HG03571 (cell line): ENCODE measurements at regions not wholly inside any gene's neighbourhood (a gene's known extent, or its start where the extent isn't known, plus 50 kb on each side); places are given as distances from the start of the nearest gene placed in this dataset.

Source experiments
- ATAC-seq: cut with Tn5 transposase; IDR thresholded peaks from one replicate; pipeline ENCODE4 v1.9.1; 2021; ENCODE audit not compliant: unreplicated experiment

DNA sequence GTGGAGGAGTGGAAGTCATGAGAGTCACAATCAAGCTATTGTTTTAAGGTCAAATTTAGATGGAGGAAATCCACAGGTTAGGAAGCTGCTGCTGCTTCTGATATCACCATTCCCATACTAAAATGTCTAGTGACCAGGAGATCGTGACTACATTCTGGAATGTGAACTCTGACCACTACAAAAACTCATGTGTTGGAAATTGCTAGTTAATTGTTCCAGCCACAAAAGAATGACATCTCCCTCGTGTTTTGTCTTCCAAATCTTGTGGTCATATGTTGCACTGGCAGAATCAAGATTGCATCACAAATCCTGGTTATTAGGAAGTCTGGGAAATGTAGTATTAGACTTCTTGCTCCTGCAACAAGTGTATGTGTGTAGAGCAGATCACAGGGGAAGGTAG, 441.9 kb downstream of the CD109 start:
- ATAC-seq: no peak

DNA sequence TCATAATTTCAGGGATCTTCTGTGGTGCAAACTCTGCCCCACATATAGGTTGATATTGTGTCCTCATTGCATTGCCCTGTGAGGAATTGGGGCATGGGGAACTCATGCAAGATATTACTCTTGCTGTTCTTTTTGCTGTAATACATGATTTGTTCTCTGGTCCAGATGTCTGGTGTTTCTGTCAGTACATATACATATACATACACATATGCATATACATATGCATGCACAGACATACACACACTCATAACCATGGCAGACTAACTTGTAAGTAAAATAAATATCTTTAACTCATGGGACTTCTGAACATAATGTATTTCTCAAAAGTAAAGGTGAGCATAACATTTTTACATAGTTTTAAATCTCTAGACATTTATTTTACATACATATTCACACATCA, 438.3 kb downstream of the CD109 start:
- no peak for ATAC-seq

DNA sequence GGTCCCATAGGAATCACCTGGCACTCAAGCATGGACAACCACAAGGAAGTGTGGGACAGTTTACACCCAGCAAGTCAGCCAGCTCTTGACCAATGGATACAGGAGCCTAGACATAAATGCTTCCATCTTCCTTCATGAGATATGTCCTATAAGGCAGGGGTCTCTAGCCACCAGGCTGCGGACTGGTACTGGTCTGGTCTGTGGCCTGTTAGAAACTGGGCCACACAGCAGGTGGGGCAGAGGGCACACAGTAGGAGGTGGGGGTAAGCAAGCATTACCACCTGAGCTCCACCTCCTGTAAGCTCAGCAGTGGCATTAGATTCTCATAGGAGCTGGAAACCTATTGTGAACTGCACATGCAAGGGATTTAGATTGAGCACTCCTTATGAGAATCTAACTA, 437.1 kb downstream of the CD109 start:
- no peak for ATAC-seq

DNA sequence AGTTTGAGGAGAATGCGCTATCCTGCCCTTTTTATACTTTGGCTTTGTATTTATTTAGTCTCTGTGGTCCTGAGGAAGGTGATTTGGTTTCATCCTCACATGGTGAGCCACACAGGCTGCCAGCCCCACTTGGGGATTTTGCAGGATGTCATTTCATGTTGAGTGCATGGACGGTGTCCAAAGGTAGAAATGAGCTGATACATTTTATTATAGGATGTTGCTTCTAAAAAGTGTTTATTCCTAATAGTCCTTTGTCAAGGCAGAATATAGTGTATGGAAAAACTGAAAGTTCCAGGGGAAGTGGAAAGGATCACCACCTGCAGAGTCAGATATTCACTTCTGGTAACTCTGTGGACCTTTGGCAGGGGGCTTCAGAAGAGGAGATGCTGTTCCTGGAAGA, 434.6 kb downstream of the CD109 start:
- no peak for ATAC-seq

DNA sequence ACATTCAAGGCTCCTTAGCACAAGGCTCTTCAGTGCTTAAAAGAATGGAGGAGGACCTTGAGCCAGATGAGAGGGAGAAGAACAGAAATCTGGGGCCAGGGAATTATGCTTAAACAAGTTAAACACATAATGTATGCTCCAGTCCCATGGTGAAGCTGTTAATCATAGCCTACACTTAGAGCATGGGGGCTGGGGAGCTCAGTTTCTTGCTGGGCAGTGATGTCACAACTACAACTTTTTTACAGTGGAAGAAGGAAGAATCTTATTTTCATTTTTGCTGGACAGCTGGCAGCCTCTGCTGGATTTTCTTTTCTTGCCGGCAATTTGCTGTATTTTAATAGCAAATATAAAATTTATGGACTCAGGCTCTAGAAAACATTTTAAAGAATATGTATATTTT, 432.5 kb downstream of the CD109 start:
- ATAC-seq: no peak

DNA sequence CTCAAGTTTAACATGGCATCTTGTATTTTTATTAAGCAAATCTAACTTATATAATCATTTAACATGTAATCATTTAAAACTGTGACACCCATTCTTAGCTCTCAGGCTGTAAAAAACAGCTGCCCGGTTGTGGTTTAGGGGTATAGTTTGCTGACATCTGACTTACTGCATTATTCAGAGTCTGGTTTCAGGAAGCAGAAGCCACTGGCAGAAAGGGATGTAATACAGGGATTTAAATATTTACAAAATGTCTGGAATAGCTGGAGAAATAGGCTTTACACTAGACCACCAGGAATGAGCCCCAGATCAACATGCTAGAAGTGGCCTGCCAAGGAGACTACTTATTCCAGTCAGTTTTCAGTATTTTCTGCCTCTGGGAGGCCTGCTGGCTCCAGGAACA, 421.1 kb downstream of the CD109 start:
- no peak for ATAC-seq

DNA sequence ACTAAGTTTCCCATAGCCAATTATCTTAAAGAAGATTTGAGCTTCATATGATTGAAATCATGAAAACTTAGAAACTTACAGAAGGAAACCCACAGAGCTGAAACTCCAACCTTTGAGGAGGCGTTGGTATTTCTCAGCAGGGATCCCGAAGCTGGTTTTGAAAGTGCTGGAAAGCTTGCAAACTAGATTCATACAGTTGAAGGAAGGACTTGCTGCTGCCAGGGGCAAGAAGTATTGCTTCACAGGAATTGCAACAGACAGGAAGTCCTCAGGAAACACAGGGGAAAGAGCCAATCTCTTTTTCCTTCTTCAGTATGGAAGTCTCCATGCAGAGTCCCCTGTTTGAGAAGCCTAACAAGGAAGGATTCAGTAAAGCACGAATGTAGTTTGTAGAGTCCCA, 419.7 kb downstream of the CD109 start:
- no peak for ATAC-seq

DNA sequence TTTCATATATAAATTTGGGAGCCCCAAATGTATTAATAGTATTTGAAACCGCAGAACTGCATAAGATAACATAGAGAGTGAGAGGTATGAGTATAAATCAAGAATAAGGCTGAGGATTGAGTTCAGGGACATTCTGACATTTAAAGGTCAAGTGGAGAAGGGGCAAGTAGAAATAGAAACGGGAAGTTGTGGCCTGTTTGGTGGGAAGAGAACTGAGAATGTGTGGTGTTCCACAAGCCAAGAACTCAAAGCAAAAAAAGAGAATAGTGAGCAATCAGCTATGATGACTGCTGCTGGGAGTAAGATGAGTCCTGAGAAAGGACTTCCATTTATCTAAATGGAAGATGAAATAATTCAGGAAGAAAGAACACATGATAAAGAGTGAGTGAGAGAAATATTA, 418.4 kb downstream of the CD109 start:
- no peak for ATAC-seq

DNA sequence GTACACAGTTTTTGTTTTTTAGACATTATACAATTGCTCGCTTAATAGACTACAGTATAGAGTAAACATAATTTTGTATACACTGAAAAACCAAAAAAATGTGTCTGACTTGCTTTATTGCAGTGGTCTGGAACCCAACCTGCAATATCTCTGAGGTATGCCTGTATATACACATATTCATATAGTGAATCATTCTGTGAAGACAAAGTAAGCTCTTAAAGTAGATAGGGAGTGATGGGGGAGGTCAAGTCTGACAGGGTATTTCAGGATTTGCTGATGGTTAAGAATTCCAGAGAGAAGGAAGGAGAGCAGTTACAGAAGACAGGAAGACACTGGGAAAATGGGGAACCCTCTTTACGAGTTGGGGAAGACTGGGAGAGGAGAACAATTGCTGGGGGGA, 417.9 kb downstream of the CD109 start:
- ATAC-seq: no peak

DNA sequence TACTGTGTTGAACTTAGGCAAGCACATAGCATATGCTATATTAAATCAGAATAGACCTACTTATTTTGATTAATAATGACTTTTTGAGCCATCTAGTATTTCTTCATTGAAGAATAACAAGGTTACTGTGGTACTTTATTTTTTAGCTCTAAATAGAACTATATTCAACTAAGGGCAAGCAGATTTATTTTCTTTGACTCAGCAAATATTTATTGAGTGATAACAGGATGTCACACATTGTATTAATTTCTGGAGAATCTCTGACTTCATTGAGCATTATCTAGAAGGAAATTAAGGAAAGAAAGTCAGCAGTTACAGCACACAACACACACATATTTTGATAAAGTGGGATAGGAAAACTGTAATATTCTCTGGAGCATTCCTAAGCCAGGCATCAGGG, 407.4 kb downstream of the CD109 start:
- no peak for ATAC-seq

DNA sequence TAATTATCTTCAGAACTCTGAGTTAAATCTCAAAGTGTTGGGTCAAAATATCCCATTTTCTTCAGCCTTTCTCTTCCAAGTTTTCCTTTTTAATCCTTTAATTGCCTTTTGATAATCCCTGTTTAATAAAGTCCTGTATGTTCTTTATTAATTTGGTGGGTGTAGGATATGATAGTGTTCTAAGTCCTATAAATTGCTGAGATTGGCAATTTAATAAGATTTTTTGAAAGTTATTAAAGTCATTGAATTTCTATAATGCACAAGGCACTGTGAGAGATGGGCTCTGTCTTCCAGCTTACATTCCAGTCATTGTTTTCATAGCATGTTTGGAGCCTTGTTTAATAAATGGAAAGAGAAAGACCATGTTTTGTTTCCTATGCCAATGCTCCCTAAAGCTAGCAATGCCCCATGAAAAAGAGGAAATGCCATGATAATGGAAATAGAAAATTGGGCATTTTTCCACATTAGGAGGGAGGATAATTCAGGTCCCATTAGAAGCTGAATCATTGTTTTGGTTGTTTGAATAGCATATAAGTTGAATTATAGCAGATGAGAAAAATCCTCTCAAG, 404.8 kb downstream of the CD109 start:
- no peak for ATAC-seq

DNA sequence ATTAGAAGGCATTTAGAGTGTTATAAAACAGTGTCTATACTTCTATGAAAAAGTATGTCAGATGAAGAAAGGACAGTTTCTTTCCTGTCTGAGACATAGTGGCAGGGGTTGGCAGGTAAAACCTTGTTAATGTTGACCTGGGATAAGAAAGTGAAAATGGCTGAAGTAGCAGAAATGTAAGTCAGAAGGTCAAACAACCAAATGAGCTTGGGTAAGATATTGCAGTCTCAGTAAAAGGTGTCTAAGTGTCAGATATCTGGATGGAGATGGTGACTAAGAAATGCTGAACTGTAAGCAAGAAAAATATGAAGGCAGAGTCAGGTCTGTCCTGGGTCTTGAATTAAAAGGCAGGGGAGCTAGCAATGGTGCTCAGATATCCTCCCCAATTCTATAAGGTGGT, 400.3 kb downstream of the CD109 start:
- no peak for ATAC-seq

DNA sequence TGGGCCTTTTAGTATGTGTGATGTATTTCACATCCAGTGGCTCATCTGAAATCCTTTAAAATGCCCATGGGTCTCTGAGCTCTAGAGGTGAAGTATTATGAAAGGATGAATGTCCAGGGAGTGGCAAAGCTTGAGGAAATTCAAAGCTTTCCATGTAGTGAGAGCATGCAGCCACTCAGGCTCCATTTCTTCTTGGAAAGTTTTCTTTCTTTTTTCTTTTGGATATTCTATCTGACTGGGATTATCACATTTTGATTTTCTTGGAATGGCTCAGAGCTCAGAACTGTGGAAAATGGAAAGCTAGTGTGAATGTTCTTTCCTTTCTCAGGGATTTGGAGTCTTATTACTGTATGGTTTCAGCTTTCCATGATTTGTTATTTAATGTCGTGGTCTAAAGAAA, 397.4 kb downstream of the CD109 start:
- no peak for ATAC-seq

DNA sequence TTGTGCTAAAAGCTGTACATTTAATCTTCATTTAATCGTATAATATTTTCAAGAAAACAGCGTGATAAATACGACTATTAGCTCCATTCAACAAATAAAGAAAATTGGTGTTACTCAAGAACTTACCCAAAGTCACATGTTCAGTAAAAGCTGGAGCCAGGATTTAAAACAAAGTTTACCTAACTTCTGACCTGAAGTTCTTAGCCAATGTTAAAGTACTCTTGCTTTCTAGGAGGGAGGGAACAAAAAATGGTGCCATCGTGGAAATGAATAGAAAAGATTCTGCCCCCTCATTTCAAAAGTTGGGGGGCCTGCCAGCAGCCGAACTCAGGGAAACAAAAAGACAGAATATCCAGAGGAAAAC, 395.8 kb downstream of the CD109 start:
- ATAC-seq: no peak

DNA sequence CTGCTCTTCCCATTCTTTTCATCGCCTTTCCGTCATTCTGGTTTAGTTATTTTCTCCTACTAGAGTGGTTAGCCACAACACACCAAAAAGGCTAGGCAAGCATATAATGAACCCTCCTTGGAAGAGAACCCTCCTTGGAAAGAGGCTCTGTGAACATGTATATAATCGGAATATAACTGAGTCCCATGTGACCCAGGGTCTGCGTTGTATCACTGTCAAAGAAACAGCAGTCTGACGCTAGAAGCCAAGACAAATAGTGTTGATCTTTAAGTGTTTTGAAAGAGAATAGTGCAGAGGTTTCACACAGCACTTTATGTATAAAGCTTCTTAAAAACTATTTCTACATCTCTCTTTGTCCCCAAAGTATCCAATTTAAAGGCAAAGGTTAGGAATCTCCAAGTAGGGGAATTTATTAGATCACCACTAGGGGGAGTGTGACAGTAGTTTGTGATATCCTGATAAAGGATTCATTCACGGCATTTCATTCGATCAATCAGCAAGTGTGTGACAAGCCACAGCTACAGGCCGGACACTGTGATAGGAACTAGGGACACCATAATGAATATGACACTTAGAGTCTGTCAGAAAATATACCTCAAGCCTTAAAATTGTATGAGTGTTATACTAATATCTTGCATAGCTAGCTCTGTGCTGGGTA, 395.3 kb downstream of the CD109 start:
- no peak for ATAC-seq

DNA sequence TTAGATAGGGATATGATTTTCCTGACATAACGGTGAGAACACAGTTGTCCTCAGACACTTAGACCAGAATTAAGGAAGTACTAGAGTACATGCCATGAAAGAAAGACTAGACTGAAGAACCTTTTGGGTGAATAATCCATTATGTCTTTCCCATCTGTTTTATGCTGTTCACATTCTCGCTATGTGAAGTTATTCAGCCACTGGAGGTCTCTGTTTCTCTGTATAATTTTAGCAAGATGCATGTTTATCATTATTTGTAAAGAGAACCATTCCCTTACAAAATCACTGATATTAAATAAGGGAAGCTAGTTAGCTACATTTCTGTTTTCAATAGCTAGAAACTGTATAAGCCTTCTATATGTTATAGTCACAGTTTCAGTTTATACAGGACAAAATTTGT, 391.9 kb downstream of the CD109 start:
- no peak for ATAC-seq

DNA sequence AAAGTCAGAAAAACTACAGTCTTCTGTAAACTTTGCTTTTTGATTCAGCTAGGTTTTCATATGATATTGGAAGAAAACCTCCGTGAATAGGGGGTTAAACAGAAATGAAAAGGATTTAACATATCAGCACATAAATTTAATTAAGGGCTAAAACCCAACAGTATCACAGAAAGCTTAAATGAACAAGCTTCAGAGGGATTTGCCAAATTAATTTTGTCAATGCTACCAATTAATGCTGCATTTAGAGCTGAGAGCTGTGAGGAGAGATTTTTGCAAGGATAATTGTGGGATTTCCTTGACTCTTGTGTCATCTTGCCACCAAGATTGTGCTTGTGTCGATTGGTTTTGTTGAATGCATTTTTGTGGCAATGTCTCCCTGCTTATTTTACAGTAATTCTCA, 379.9 kb downstream of the CD109 start:
- no peak for ATAC-seq

DNA sequence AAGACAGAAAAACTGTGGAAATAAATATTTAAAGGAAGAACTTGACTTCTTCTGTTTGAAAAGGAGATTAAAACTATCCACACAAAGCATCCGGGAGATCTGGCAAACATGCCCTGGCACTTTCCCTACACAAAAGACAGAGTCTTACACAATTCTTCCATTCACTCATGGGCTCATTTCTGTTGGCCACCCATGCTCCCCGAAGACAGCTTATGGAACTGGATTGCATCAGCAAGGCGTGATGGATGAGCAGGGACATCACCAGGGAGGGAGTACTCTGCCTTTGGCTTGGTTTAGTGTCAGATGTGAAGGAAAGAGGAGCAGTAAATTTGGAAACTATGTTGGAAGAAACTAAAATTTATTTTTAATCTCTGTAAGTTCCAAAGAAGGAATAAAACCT, 379.3 kb downstream of the CD109 start:
- ATAC-seq: no peak

DNA sequence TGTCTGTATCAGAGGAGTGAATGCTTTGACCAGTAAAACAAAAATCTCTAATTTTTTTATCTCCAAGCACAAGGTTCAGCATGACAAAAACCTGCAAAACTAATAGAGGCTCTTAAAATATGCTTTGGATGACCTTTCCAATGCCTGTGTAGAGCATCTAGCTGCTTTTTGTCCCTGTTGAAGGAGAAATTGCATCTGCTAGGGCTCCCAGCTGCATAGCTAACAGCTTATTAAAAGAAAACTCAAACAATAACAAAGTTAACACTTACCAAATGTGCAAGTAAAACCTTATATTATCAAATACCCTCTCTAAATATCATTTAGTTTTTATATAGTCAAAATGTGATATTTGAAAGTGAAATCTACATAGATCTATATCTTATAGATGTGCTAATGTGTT, 378.6 kb downstream of the CD109 start:
- ATAC-seq: no peak

DNA sequence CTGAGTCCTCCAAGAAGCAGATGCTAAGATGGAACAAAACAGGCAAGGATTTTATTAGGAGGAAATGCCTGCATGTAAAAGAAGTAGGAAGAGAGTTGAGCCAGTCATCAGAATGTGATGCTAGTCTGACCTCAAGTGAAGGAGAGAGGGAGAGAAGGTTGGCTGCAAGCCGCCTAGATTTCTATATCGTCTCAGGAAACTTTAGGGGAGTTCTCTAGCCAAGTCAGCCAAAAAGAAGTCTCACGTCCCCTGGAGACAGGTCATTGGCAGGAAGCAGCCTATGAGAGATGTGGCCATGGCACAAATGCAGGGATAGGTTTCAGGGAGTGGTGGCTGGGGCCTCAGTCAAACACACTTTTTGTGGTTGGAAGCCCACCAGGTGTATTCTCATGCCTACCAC, 378.0 kb downstream of the CD109 start:
- ATAC-seq: no peak

DNA sequence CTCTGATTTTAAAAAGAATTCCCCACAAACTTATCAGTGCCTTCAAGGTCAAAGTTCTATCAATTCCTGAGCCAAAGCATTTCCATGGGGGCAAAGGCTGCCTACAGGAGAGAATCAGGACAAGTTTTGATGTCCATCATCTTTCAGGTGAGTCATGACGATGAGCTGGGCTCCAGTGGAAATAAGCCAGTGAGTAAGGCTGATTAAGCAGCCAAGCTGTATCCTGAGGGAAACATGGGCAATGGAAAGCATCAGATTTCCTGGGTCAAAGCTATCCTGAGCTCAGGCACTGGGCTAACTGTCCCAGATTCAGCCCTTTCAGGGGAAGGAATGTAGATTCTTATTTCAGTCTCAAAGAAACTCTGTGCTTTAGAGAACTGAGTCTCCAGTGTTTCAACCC, 377.4 kb downstream of the CD109 start:
- ATAC-seq: no peak

DNA sequence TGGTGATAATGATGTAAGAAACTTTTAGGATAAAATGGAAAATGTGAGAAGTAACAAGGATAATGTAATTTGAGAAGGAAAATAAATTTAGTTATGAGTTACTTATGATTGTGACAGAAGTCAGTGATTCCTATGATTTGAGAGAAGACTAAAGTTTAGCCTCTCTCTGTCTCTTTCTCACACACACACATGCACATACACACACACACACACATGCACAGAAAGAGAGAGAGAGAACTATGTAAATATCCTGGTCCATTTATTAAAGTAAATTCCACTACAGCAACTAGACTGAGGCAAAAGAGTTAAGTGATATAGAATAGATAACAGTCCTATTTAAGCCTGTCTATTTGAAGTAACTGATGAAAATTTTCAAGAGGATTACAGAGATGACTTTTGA, 375.2 kb downstream of the CD109 start:
- no peak for ATAC-seq

DNA sequence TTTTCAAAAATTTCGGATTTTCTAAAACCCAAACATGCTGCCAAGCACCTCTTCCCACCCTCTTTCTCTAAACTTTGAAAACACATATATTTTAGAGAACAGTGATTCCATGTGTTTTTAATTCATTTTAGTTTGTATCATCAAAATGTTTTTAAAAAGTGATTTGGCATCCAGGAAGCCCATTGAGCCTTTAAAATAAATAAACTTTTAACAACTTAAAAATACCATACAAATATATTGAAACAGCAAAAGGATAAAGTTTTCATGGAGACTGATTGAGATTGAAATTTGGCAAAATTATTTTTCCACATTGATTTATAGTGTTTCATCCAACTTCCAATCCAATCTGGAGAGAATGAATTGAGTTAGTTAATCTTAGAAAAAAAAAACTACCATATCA, 374.7 kb downstream of the CD109 start:
- no peak for ATAC-seq
